HFFc6 (cell line): ENCODE measurements at regions not wholly inside any gene's neighbourhood (a gene's known extent, or its start where the extent isn't known, plus 50 kb on each side); places are given as distances from the start of the nearest gene placed in this dataset.
"Not testable (repeated sequence)": the region's sequence is repeated elsewhere in the genome, so short reads cannot be mapped to it uniquely, and the experiment has no call there.

Source experiments
- DNase-seq: peaks from one replicate; pipeline ENCODE4 v3.0.0-alpha.2; 2018
- H3K27ac Mint-ChIP-seq: 2 replicates; pipeline ENCODE4 v1.8.0; 2020; ENCODE audit warnings: mild to moderate bottlenecking, mixed read lengths
- H3K27me3 Mint-ChIP-seq: 2 replicates; pipeline ENCODE4 v1.8.0; 2021; ENCODE audit warnings: mild to moderate bottlenecking, moderate library complexity, mixed read lengths; ENCODE audit not compliant: insufficient read depth
- H3K36me3 Mint-ChIP-seq: 2 replicates; pipeline ENCODE4 v1.8.0; 2021; ENCODE audit warnings: low read depth, mixed read lengths
- H3K4me1 Mint-ChIP-seq: 2 replicates; pipeline ENCODE4 v1.8.0; 2020; ENCODE audit warnings: low read depth, mixed read lengths
- H3K4me3 Mint-ChIP-seq: 2 replicates; pipeline ENCODE4 v1.8.0; 2020; ENCODE audit warnings: mild to moderate bottlenecking, moderate library complexity, mixed read lengths
- H3K9me3 Mint-ChIP-seq: 2 replicates; pipeline ENCODE4 v1.8.0; 2020; ENCODE audit warnings: mild to moderate bottlenecking, mixed read lengths
- TF ChIP-seq, protein P1 (sequence below): fragments of 200-600 bp; sonication (generic); IDR thresholded peaks from 2 replicates; pipeline ENCODE4 v1.5.0; 2021; ENCODE audit warnings: antibody characterized with exemption, mild to moderate bottlenecking

DNA sequence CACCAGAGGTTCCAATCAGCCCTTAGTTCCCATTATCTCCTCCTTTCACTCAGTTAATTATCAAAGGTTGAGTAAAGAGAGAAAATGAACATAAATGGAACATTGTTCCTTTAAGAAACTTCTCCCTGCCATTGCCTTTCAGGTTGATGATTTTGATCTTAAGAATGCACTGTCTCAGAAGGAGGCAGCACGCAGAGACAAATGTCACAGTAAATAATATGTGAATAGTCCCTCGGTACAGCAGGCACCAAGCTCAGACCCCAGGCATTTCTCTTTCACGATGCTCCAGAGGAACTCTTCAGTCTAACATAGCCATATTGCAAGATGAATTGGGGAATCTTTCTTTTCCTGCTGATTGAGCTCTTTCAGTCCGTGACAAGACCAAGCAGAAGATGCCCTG is 435.3 kb upstream of the SPTLC3 start:
- peaks cover 34% of the 10 kb centered on the region for H3K9me3 Mint-ChIP-seq
- H3K36me3 Mint-ChIP-seq = no peaks in the 10 kb centered on the region
- no peak overlapping the region for H3K27ac Mint-ChIP-seq
- H3K4me1 Mint-ChIP-seq = no peaks in the 10 kb centered on the region
- H3K27me3 Mint-ChIP-seq = peaks cover 2% of the 10 kb centered on the region; the same call in 1 of the 2 replicates
- H3K4me3 Mint-ChIP-seq = no peak overlapping the region
- DNase-seq = no peak
- TF ChIP-seq, protein P1, sequence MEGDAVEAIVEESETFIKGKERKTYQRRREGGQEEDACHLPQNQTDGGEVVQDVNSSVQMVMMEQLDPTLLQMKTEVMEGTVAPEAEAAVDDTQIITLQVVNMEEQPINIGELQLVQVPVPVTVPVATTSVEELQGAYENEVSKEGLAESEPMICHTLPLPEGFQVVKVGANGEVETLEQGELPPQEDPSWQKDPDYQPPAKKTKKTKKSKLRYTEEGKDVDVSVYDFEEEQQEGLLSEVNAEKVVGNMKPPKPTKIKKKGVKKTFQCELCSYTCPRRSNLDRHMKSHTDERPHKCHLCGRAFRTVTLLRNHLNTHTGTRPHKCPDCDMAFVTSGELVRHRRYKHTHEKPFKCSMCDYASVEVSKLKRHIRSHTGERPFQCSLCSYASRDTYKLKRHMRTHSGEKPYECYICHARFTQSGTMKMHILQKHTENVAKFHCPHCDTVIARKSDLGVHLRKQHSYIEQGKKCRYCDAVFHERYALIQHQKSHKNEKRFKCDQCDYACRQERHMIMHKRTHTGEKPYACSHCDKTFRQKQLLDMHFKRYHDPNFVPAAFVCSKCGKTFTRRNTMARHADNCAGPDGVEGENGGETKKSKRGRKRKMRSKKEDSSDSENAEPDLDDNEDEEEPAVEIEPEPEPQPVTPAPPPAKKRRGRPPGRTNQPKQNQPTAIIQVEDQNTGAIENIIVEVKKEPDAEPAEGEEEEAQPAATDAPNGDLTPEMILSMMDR = no peak

DNA sequence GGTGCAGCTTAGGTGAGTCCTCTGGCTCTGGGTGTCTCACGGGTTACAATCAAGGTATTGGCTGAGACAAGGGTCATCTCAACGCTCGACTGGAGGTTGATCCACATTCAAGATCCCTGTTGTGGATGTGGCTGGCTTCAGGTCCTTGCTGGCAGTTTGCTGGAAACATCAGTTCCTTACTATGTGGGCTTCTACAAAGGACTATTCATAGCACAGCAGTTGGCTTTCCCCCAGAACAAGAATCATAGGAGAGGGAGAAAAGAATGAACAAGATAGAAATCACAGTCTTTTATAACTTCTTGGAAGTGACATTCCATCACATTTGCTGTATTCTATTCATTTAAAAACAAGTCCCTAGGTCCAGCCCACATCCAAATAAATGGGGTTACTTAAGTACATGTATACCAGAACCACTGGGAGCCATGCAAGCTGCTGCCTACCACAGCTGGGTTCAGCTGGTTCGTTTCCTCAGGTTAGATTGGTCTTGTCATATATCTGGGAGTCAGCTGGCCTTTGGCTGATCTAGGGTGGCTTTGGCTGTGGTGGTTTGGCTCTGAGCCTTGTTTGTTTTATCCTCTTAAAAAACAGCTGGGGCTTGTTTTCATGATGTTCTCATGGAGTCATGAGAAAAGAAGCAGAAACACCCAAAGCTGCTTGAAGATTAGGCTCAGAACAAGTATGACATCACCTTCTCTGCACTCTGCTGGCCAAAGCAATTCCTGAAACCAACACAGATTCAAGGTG is 433.2 kb upstream of the SPTLC3 start:
- Mint-ChIP-seq H3K36me3 (no peaks in the 10 kb centered on the region), H3K4me3 (no peak overlapping the region), H3K4me1 (no peaks in the 10 kb centered on the region), H3K27ac (no peak overlapping the region), H3K9me3 (peaks cover 21% of the 10 kb centered on the region), H3K27me3 (no peaks in the 10 kb centered on the region)
- DNase-seq = no peak
- TF ChIP-seq, protein P1 = no peak

DNA sequence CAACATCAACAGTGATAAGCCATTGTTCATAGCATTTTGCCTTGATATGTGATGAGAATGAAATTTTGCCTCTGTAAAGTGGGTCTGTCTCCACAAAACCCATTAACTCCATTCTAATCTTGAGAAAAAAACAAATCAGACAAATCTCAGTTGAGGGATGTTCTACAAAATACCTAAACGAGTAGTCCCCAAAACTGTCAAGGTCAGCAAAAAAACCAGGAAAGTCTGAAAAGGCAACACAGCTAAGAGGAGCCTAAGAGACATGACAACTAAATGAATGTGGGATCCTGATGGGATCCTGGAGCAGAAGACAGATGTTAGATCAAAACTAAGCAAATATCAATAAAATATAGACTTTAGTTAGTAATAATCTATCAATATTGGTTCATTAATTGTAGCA is 431.6 kb upstream of the SPTLC3 start:
- no peak for DNase-seq
- Mint-ChIP-seq H3K27me3 (no peaks in the 10 kb centered on the region), H3K27ac (no peak overlapping the region), H3K36me3 (peaks cover 5% of the 10 kb centered on the region), H3K9me3 (peaks cover 30% of the 10 kb centered on the region), H3K4me1 (no peaks in the 10 kb centered on the region), H3K4me3 (no peak overlapping the region)
- TF ChIP-seq, protein P1 = no peak

DNA sequence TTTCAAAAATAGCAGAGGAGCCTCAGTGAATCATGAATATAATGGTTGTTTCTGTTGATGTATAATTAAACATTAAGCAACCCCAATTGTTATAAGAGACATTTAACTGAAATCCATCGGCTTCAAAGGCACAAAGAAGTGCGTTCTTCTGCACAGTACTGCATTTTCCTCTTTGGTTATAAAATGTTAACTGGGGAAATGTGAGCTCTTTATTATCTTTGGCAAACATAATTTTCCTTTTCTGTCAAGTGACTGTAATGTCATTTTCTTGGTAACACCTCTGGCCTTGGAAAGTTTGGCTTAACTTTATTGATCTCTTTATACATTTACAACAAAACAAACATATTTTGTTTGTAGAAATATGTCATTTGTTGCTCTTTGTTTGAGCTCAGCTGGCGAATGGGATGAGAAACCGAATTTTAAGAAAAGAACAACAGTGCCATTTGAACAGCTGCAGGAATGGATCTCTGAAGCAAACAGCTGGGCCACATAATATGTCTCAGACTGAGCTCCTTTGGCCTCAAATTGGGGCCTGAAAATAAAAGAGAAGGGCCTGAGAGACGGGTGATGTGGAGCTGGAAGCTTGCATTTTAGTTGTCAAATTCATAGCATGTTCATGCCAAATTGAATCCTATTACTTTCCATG is 427.0 kb upstream of the SPTLC3 start:
- no peak for DNase-seq
- no peak overlapping the region for H3K27ac Mint-ChIP-seq
- H3K36me3 Mint-ChIP-seq = peaks cover 5% of the 10 kb centered on the region
- no peaks in the 10 kb centered on the region for H3K4me1 Mint-ChIP-seq
- H3K4me3 Mint-ChIP-seq = no peak overlapping the region
- no peaks in the 10 kb centered on the region for H3K27me3 Mint-ChIP-seq
- peaks cover 27% of the 10 kb centered on the region for H3K9me3 Mint-ChIP-seq
- TF ChIP-seq, protein P1 = no peak

DNA sequence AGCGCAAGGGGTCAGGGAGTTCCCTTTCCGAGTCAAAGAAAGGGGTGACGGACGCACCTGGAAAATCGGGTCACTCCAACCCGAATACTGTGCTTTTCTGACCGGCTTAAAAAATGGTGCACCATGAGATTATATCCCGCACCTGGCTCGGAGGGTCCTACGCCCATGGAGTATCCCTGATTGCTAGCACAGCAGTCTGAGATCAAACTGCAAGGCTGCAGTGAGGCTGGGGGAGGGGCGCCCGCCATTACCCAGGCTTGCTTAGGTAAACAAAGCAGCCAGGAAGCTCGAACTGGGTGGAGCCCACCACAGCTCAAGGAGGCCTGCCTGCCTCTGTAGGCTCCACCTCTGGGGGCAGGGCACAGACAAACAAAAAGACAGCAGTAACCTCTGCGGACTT is 426.1 kb upstream of the SPTLC3 start:
- H3K27ac Mint-ChIP-seq, H3K4me3 Mint-ChIP-seq, H3K27me3 Mint-ChIP-seq, DNase-seq, H3K36me3 Mint-ChIP-seq, H3K4me1 Mint-ChIP-seq: not testable (repeated sequence)
- peaks cover 27% of the 10 kb centered on the region for H3K9me3 Mint-ChIP-seq

DNA sequence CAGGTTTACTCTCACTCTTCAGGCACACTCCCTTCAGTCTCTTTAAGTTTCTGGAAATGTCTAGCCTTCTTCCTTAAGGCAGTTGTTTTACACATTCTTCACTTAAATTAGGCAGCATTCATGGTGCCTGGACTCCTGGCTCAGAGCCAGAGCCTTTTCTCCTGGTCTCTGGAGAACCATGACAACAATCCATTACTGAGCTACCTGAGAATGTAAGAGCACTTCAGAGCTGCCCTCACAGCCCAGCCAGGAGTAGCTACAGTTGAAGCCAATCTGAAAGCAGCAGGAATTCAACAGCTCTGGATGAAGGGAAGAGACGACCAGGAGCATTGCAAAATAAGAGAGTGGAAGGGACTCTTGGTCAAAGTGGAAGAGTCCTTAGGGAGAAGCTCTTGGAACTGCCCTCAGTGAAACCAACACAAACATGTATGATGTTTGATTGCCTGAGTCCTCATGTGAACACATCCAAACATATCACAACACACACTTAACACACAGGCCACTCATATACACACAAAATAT is 416.8 kb upstream of the SPTLC3 start:
- peaks cover 48% of the 10 kb centered on the region for H3K9me3 Mint-ChIP-seq
- no peaks in the 10 kb centered on the region for H3K4me1 Mint-ChIP-seq

More for the DNA sequence above, 416.8 kb upstream of the SPTLC3 start:
- no peak for DNase-seq
- TF ChIP-seq, protein P1 = no peak
- Mint-ChIP-seq H3K27ac (no peak overlapping the region), H3K36me3 (0 out of 2 replicates have a peak, but pooled peaks cover 4% of the 10 kb centered on the region), H3K4me3 (no peak overlapping the region), H3K27me3 (no peaks in the 10 kb centered on the region)
